ENCODE measurements at regions not wholly inside any gene's neighbourhood (a gene's known extent, or its start where the extent isn't known, plus 50 kb on each side); places are given as distances from the start of the nearest gene placed in this dataset.

GRCh38 chr2:223701761-223702160, 99.6 kb upstream of the SCG2 start:
- DNase-seq (ENCODE audit: low read depth): no peak

- DNase-seq (ENCODE audit: low read depth): no peak
These were observed 98.1 kb upstream of the SCG2 start for GRCh38 chr2:223700221-223700620.

GRCh38 chr2:223697892-223698645, 95.9 kb upstream of the SCG2 start:
- DNase-seq (ENCODE audit: low read depth): no peak

- no peak for DNase-seq (ENCODE audit: low read depth)
These were observed 95.2 kb upstream of the SCG2 start for GRCh38 chr2:223697316-223697891.

- DNase-seq (ENCODE audit: low read depth): no peak
These were observed 94.6 kb upstream of the SCG2 start for GRCh38 chr2:223696719-223697118.

GRCh38 chr2:223692191-223692947, 90.2 kb upstream of the SCG2 start:
- DNase-seq (ENCODE audit: low read depth): peak; percentile 28

GRCh38 chr2:223688094-223688835, 86.1 kb upstream of the SCG2 start:
- no peak for DNase-seq (ENCODE audit: low read depth)

GRCh38 chr2:223681125-223681524, 79.0 kb upstream of the SCG2 start:
- no peak for DNase-seq (ENCODE audit: low read depth)

GRCh38 chr2:223674998-223675609, 72.9 kb upstream of the SCG2 start:
- DNase-seq (ENCODE audit: low read depth): no peak

GRCh38 chr2:223669453-223670225, 67.5 kb upstream of the SCG2 start:
- DNase-seq (ENCODE audit: low read depth): no peak

- no peak for DNase-seq (ENCODE audit: low read depth)
These were observed 66.3 kb upstream of the SCG2 start for GRCh38 chr2:223668302-223668998.

GRCh38 chr2:223654384-223654915, 52.3 kb upstream of the SCG2 start:
- DNase-seq (ENCODE audit: low read depth): no peak

GRCh38 chr2:223652902-223653301, 50.7 kb upstream of the SCG2 start:
- no peak for DNase-seq (ENCODE audit: low read depth)

GRCh38 chr2:223652122-223652521, 50.0 kb upstream of the SCG2 start:
- no peak for DNase-seq (ENCODE audit: low read depth)

Data from GM04504 (cell line).